Endothelial cell of umbilical vein (primary cell): ENCODE measurements at regions not wholly inside any gene's neighbourhood (a gene's known extent, or its start where the extent isn't known, plus 50 kb on each side); places are given as distances from the start of the nearest gene placed in this dataset.

Experiments
- BruUV-seq: library from RNA; stranded (reverse); fragments of 400-500 nt; replicated peaks from 2 replicates; lab custom pipeline; 2021; lab: Mats Ljungman, UMichigan
- CTCF ChIA-PET: fragments of 300-600, 350-600 bp; sonication (Branson Sonifier 250); formaldehyde crosslinking; loops from one replicate; lab custom pipeline; 2021; ENCODE audit warnings: antibody characterized with exemption, inconsistent platforms; lab: Charles Lee
- POLR2A ChIA-PET: fragments of 300-600, 350-600 bp; sonication (Branson Sonifier 250); formaldehyde crosslinking; loops from one replicate; lab custom pipeline; 2021; ENCODE audit warnings: antibody characterized with exemption, inconsistent platforms; lab: Charles Lee
- DNase-seq: peaks from one replicate; pipeline ENCODE4 v3.0.0-alpha.2; 2011; ENCODE audit warnings: low read depth, low spot score
- FAIRE-seq: peaks from 2 replicates; lab custom pipeline; 2011; peaks lifted over from hg19 to GRCh38; lab: Jason Lieb, UNC
- H2AFZ ChIP-seq: 2 replicates; pipeline ENCODE4 v1.6.0; 2012; ENCODE audit warnings: low read depth, low read length, control low read depth, inconsistent platforms
- H3K27ac ChIP-seq: 2 replicates; pipeline ENCODE4 v1.5.1; 2011; ENCODE audit warnings: low read depth, mild to moderate bottlenecking, control low read depth, low read length, moderate library complexity; ENCODE audit not compliant: insufficient read depth
- H3K27me3 ChIP-seq, 2 experiments: 2 replicates each; pipeline versions ENCODE4 v1.6.0 to v1.6.1; 2011; ENCODE audit warnings: low read length in 2 of 2, mixed read lengths in 1 of 2; ENCODE audit not compliant: control insufficient read depth in 2 of 2, insufficient read depth in 2 of 2
- H3K36me3 ChIP-seq, 2 experiments: 2 replicates in 1 of 2; 3 replicates in 1 of 2; pipeline ENCODE4 v1.5.1; 2011; ENCODE audit warnings: low read length in 2 of 2, mild to moderate bottlenecking in 1 of 2, moderate library complexity in 1 of 2; ENCODE audit not compliant: control insufficient read depth in 2 of 2, insufficient read depth in 2 of 2; ENCODE audit errors: extremely low read depth in 1 of 2
- H3K4me1 ChIP-seq: 3 replicates; pipeline ENCODE4 v1.5.1; 2011; ENCODE audit warnings: mild to moderate bottlenecking, low read length; ENCODE audit not compliant: control insufficient read depth, insufficient read depth; ENCODE audit errors: extremely low read depth
- H3K4me2 ChIP-seq: 2 replicates; pipeline ENCODE4 v1.6.1; 2011; ENCODE audit warnings: low read length, control low read depth, mixed read lengths; ENCODE audit not compliant: insufficient read depth
- H3K4me3 ChIP-seq, 3 experiments: fragments of 200-600 bp in 1 of 3; sonication (generic), shearing (Covaris generic) in 1 of 3; replicated peaks in 1 of 3; 2 replicates each; pipeline ENCODE4 v1.5.1; 2011 to 2016; ENCODE audit warnings: control low read depth in 3 of 3, low read length in 3 of 3, mild to moderate bottlenecking in 2 of 3, inconsistent platforms in 1 of 3, low read depth in 1 of 3, moderate library complexity in 1 of 3; ENCODE audit not compliant: insufficient read depth in 1 of 3
- H3K79me2 ChIP-seq: 2 replicates; pipeline ENCODE4 v1.6.0; 2012; ENCODE audit warnings: low read length, inconsistent platforms; ENCODE audit not compliant: control insufficient read depth, insufficient read depth
- H3K9ac ChIP-seq: replicated peaks from 2 replicates; pipeline ENCODE3; 2011; ENCODE audit warnings: low read length, control low read depth; ENCODE audit not compliant: insufficient read depth; ENCODE audit errors: extremely low read depth
- H3K9me1 ChIP-seq: replicated peaks from 3 replicates; pipeline ENCODE4 v1.6.0; 2011; ENCODE audit warnings: mild to moderate bottlenecking, low read length; ENCODE audit not compliant: control insufficient read depth, insufficient read depth; ENCODE audit errors: extremely low read depth
- H3K9me3 ChIP-seq: replicated peaks from 2 replicates; pipeline ENCODE4 v1.5.1; 2012; ENCODE audit warnings: low read length, inconsistent platforms; ENCODE audit not compliant: control insufficient read depth, insufficient read depth
- H4K20me1 ChIP-seq: replicated peaks from 2 replicates; pipeline ENCODE3; 2011; ENCODE audit warnings: mild to moderate bottlenecking, low read length; ENCODE audit not compliant: control insufficient read depth, insufficient read depth; ENCODE audit errors: extremely low read depth
- CTCF ChIP-seq, 2 donors: IDR thresholded peaks; 1 replicate in 1 of 2; 2 replicates in 1 of 2; pipeline ENCODE4 v1.5.1; 2011; ENCODE audit warnings: low read length in 2 of 2, mild to moderate bottlenecking in 2 of 2, moderate library complexity in 2 of 2, control low read depth in 1 of 2, inconsistent platforms in 1 of 2, low read depth in 1 of 2; ENCODE audit not compliant: insufficient read depth in 1 of 2; ENCODE audit errors: extremely low read depth in 1 of 2
- EZH2 ChIP-seq: IDR thresholded peaks from 2 replicates; pipeline ENCODE4 v1.6.1; 2012; ENCODE audit warnings: borderline replicate concordance, low read depth, mild to moderate bottlenecking, moderate library complexity, low read length, inconsistent platforms; ENCODE audit not compliant: severe bottlenecking
- FOS ChIP-seq: IDR thresholded peaks from 2 replicates; pipeline ENCODE4 v1.6.1; 2011; ENCODE audit warnings: mild to moderate bottlenecking, low read length, moderate library complexity, borderline replicate concordance; ENCODE audit not compliant: insufficient read depth
- GATA2 ChIP-seq: IDR thresholded peaks from 2 replicates; pipeline ENCODE4 v1.7.0; 2011; ENCODE audit warnings: low read depth, mild to moderate bottlenecking, moderate library complexity, mixed read lengths, low read length; ENCODE audit not compliant: insufficient read length, insufficient read depth
- JUN ChIP-seq: IDR thresholded peaks from 2 replicates; pipeline ENCODE4 v1.6.1; 2011; ENCODE audit warnings: borderline replicate concordance, low read depth; ENCODE audit not compliant: insufficient read length, insufficient read depth
- MAX ChIP-seq: IDR thresholded peaks from 2 replicates; pipeline ENCODE4 v1.6.1; 2011; ENCODE audit not compliant: insufficient read depth, insufficient read length
- MYC ChIP-seq: IDR thresholded peaks from one replicate; pipeline ENCODE4 v1.6.1; 2011; ENCODE audit warnings: mild to moderate bottlenecking, low read depth, low read length
- POLR2A ChIP-seq: IDR thresholded peaks from 2 replicates; pipeline ENCODE4 v1.6.1; 2012; ENCODE audit warnings: low read depth, mild to moderate bottlenecking, control low read depth, low read length
- POLR2AphosphoS5 ChIP-seq: IDR thresholded peaks from 2 replicates; pipeline ENCODE4 v1.6.1; 2012; ENCODE audit warnings: low read depth, mild to moderate bottlenecking, control low read depth, low read length, moderate library complexity; ENCODE audit not compliant: insufficient read depth
- dilution Hi-C: fragments of 300-500 bp; cut with MboI; formaldehyde crosslinking; loops from one replicate; pipeline ENCODE4 v1.15.0; 2019; ENCODE audit warnings: low sequenced_read_pairs; ENCODE audit not compliant: extremely low pct_ligation_motif_present
- intact Hi-C: fragments of 100-400 bp; cut with micrococcal nuclease; formaldehyde crosslinking; loops from one replicate; pipeline ENCODE4 v1.10.0; 2022

GRCh38 chr4:4919927-4920326 is 60.5 kb downstream of the MSX1 start:
- Histone ChIP-seq H3K4me1 (no peaks in the 10 kb centered on the region), H3K9me3 (no peaks in the 10 kb centered on the region), H3K9me1 (no peaks in the 10 kb centered on the region), H3K4me2 (no peak overlapping the region), H3K27ac (no peak overlapping the region), H2AFZ (no peak overlapping the region), H3K4me3 (no peak overlapping the region), H3K79me2 (no peaks in the 10 kb centered on the region), H4K20me1 (no peaks in the 10 kb centered on the region), H3K27me3 (no peaks in the 10 kb centered on the region), H3K9ac (no peak overlapping the region), H3K36me3 (no peaks in the 10 kb centered on the region)
- TF ChIP-seq EZH2 = no peak
- no peak for TF ChIP-seq MYC
- TF ChIP-seq GATA2 = no peak
- no peak for TF ChIP-seq POLR2AphosphoS5
- no peak for TF ChIP-seq MAX
- TF ChIP-seq FOS = no peak
- TF ChIP-seq POLR2A = no peak
- no peak for TF ChIP-seq JUN
- dilution Hi-C loops = no loop called here
- intact Hi-C loops = no loop called here
- DNase-seq (no peak), FAIRE-seq (no peak)
- POLR2A ChIA-PET = no interaction called here
- no TSS peak for BruUV-seq
- CTCF ChIA-PET = no interaction called here

GRCh38 chr4:4921077-4921476 is 61.6 kb downstream of the MSX1 start:
- Histone ChIP-seq H3K9me3 (no peaks in the 10 kb centered on the region), H4K20me1 (no peaks in the 10 kb centered on the region), H3K27ac (no peak overlapping the region), H2AFZ (no peak overlapping the region), H3K9ac (no peak overlapping the region), H3K79me2 (no peaks in the 10 kb centered on the region), H3K4me3 (no peak overlapping the region), H3K4me2 (no peak overlapping the region), H3K9me1 (no peaks in the 10 kb centered on the region), H3K27me3 (no peaks in the 10 kb centered on the region), H3K36me3 (no peaks in the 10 kb centered on the region), H3K4me1 (no peaks in the 10 kb centered on the region)
- DNase-seq (no peak), FAIRE-seq (no peak)
- dilution Hi-C loops (no loop called here), intact Hi-C loops (no loop called here)
- ChIA-PET CTCF (no interaction called here), POLR2A (no interaction called here)
- no TSS peak for BruUV-seq
- TF ChIP-seq MAX = no peak
- TF ChIP-seq MYC = no peak
- TF ChIP-seq EZH2 = no peak
- no peak for TF ChIP-seq POLR2A
- no peak for TF ChIP-seq CTCF (IDR thresholded peaks at IDR 0.05; ENCODE audit: extremely low read depth in 1 of 2, insufficient read depth in 1 of 2, low read depth in 1 of 2, low read length in 2 of 2)
- TF ChIP-seq GATA2 = no peak
- TF ChIP-seq FOS = no peak
- no peak for TF ChIP-seq JUN
- TF ChIP-seq POLR2AphosphoS5 = no peak
